AG10803 (cell line): ENCODE measurements at regions not wholly inside any gene's neighbourhood (a gene's known extent, or its start where the extent isn't known, plus 50 kb on each side); places are given as distances from the start of the nearest gene placed in this dataset.

Source experiments
- DNase-seq: peaks from one replicate; pipeline ENCODE4 v3.0.0; 2010; ENCODE audit warnings: low read depth
- H3K4me3 ChIP-seq: 2 replicates; pipeline ENCODE4 v1.5.1; 2011; ENCODE audit warnings: mild to moderate bottlenecking, low read length, control low read depth
- TF ChIP-seq, protein P1 (sequence below): conservative IDR thresholded peaks from 2 replicates; pipeline ENCODE4 v1.5.1; 2011; ENCODE audit warnings: mild to moderate bottlenecking, low read length, control low read depth, inconsistent platforms

- no peak for DNase-seq
- H3K4me3 ChIP-seq: no peak overlapping the region
- TF ChIP-seq, protein P1, sequence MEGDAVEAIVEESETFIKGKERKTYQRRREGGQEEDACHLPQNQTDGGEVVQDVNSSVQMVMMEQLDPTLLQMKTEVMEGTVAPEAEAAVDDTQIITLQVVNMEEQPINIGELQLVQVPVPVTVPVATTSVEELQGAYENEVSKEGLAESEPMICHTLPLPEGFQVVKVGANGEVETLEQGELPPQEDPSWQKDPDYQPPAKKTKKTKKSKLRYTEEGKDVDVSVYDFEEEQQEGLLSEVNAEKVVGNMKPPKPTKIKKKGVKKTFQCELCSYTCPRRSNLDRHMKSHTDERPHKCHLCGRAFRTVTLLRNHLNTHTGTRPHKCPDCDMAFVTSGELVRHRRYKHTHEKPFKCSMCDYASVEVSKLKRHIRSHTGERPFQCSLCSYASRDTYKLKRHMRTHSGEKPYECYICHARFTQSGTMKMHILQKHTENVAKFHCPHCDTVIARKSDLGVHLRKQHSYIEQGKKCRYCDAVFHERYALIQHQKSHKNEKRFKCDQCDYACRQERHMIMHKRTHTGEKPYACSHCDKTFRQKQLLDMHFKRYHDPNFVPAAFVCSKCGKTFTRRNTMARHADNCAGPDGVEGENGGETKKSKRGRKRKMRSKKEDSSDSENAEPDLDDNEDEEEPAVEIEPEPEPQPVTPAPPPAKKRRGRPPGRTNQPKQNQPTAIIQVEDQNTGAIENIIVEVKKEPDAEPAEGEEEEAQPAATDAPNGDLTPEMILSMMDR: no peak
These were observed 340.2 kb downstream of the HS3ST3B1 start for GRCh38 chr17:14641117-14641516.

- DNase-seq: no peak
- TF ChIP-seq, protein P1: no peak
- H3K4me3 ChIP-seq: no peak overlapping the region
These were observed 336.4 kb downstream of the HS3ST3B1 start for GRCh38 chr17:14637260-14637659.

DNA sequence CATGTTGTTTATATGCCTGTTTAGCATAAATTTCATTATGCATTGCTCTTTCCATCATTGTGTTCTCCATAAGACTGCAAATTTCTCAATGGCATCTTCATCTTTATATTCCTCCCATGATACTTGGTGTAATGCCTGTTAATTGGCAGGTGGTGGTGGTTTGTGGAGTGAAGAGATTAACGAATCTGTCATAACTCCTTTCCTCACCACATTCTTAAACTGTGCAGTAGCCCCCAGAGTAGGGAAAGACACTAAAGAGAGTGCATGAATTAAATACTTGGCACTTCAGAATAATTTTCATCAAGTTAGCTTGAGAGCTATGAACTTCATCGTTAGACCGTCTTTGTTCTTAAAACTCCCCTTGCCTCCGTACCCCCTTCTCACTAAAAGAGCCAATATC lies 329.7 kb downstream of the HS3ST3B1 start:
- DNase-seq: no peak

DNA sequence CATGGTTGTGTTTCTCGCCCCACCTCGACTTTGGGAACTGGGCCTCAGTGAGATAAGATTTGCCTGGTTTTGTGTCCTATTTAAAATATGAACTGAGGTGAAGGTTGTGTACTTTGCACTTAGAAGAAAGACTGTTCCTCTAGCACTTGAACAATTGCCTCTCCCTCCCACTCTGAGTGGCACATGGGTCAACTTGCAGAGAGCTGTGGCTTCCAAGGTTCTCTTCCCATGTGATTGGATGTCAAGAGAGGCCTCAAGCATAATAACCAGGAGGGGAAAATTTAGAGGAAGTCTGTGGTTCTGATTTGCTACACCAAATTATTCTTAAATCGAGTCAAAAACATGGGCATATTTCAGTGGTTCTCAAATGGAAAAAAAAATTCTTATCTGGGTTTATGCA lies 329.2 kb downstream of the HS3ST3B1 start:
- H3K4me3 ChIP-seq: no peak overlapping the region
- DNase-seq: no peak
- TF ChIP-seq, protein P1: no peak

More for the DNA sequence above, 329.7 kb downstream of the HS3ST3B1 start:
- TF ChIP-seq, protein P1: no peak
- no peak overlapping the region for H3K4me3 ChIP-seq

DNA sequence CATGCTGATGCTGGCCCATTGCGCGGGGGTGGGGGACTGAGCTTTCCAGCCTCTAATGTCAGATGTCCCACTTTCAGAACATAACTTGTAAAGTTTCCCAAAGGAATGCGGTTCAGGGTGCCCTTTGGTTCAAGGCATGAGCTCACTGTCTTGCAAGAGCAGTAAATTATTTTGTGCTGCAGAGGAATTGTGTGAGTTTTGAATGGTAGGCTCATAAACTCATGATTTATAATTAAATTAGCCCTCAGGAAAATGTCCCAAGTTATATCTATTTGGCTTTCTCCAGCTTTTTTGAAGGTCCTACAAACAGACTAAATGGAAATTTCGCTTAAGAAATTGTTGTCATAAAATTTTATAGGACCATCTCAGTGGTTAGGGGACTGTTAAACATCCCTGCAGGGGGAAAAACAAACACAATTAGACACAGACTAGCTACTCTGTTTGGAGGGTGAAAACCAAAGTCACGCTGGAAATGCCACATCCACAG lies 321.8 kb downstream of the HS3ST3B1 start:
- no peak overlapping the region for H3K4me3 ChIP-seq
- TF ChIP-seq, protein P1: no peak
- peak; percentile 2 for DNase-seq

- no peak for DNase-seq
- TF ChIP-seq, protein P1: no peak
- no peak overlapping the region for H3K4me3 ChIP-seq
These were observed 321.1 kb downstream of the HS3ST3B1 start for GRCh38 chr17:14621826-14622614.

- TF ChIP-seq, protein P1: no peak
- H3K4me3 ChIP-seq: no peak overlapping the region
- DNase-seq: no peak
These were observed 318.9 kb downstream of the HS3ST3B1 start for GRCh38 chr17:14619821-14620220.
